ENCODE measurements at regions not wholly inside any gene's neighbourhood (a gene's known extent, or its start where the extent isn't known, plus 50 kb on each side); places are given as distances from the start of the nearest gene placed in this dataset.

DNA sequence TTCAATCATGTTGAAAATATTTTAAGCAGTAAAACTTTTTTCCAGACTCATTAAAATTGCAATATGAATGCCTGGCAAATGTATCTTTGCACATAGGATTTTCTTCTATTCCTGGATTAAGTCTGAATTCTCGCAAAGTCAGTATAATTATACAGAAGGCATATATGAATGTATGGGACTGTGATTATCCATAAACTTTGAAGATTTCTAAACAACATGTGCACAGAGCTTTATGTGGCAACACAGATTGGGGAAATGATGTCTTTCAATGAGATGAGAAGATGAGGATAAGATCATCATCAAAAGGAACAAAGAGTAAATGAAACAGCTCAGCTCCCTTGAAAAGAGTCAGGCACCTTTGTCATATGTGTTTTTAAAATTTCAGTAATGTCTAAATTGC, 635.3 kb downstream of the CDH11 start:
- Mint-ChIP-seq H3K27me3 (no peaks in the 10 kb centered on the region), H3K27ac (no peak overlapping the region), H3K9me3 (peaks cover 4 to 44% (median 25%) of the 10 kb centered on the region in 8 donors), H3K4me1 (no peaks in the 10 kb centered on the region), H3K4me3 (no peak overlapping the region), H3K36me3 (no peaks in the 10 kb centered on the region)
- no peaks in the 10 kb centered on the region for H3K27me3 ChIP-seq (ENCODE audit: insufficient read depth, low read length)
- intact Hi-C loops (cut with micrococcal nuclease), result no loop called here
- no peaks in the 10 kb centered on the region for H3K9me3 ChIP-seq (ENCODE audit: control insufficient read depth in 1 of 2, low read length in 2 of 2)
- POLR2A ChIA-PET (ENCODE audit: partially characterized antibody), result no interaction called here
- H3K4me3 ChIP-seq (ENCODE audit: low read length in 2 of 2), result no peak overlapping the region
- H3K27ac ChIP-seq (ENCODE audit: low read depth, low read length), result no peak overlapping the region
- H3K36me3 ChIP-seq (ENCODE audit: insufficient read depth, low read length), result no peaks in the 10 kb centered on the region
- no peaks in the 10 kb centered on the region for H3K4me1 ChIP-seq (ENCODE audit: insufficient read depth, low read length)
- DNase-seq, result no peak
- CTCF ChIA-PET (ENCODE audit: partially characterized antibody), result no interaction called here

DNA sequence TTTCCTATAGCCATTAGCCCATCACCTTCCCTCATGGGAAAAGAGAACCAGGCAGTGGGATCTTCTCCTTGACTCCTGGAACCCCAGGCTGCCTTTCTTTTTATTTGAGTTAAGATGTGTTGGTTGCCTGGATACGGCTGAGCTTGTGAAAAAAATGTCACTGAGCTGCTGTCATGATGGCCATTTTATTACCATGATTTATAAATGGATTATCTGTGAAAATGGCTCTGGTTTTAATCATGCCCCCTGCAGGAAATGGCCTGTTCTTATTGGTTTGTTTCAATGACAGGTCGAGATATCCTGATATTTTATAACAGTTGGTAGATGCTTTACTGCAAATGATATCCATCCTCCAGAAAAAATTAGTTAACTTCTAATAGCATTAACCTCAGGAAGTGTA, 640.4 kb downstream of the CDH11 start:
- intact Hi-C loops (cut with micrococcal nuclease), result no loop called here
- CTCF ChIA-PET (ENCODE audit: partially characterized antibody), result no interaction called here
- POLR2A ChIA-PET (ENCODE audit: partially characterized antibody), result no interaction called here
- DNase-seq, result no peak
- Mint-ChIP-seq H3K27ac (no peak overlapping the region), H3K9me3 (peaks cover 4 to 40% (median 13%) of the 10 kb centered on the region in 8 donors), H3K36me3 (no peaks in the 10 kb centered on the region), H3K4me1 (no peaks in the 10 kb centered on the region), H3K4me3 (no peak overlapping the region), H3K27me3 (no peaks in the 10 kb centered on the region)
- no peak overlapping the region for H3K4me3 ChIP-seq (ENCODE audit: low read length in 2 of 2)
- H3K36me3 ChIP-seq (ENCODE audit: insufficient read depth, low read length), result no peaks in the 10 kb centered on the region
- H3K27ac ChIP-seq (ENCODE audit: low read depth, low read length), result no peak overlapping the region
- no peaks in the 10 kb centered on the region for H3K4me1 ChIP-seq (ENCODE audit: insufficient read depth, low read length)
- H3K9me3 ChIP-seq (ENCODE audit: control insufficient read depth in 1 of 2, low read length in 2 of 2), result no peaks in the 10 kb centered on the region
- no peaks in the 10 kb centered on the region for H3K27me3 ChIP-seq (ENCODE audit: insufficient read depth, low read length)

DNA sequence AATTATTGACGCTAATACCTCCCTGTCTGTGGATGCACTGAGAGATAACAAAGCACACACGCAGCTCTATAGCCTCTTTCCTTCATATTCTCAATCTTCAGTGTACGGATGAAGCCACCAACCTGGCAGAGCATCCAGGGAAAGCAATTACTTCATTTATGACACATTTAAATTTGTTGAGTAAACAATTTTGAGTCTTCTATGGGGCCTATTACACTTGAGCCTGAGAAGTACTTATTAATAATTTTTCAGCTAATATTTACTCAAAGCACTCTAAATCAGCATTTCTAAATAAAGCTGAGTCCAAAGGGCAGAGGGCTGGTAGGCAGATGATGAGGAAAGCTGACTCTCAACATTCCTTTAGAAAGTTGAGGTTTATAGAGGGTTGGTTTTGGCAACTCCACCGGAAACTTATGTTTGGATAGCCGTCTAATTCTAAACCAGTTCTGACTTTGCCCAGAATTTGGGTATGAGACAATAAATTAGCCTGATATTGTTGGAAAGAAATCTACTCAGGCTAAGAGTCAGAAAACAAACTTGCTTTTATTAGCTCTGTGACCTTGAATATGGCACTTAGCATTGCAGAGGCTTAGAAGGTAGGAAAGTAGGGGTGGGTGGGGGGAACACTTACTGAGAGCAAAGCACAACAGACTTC, 643.5 kb downstream of the CDH11 start:
- peaks cover 4 to 37% (median 17%) of the 10 kb centered on the region in 8 donors for H3K9me3 Mint-ChIP-seq
- no peak overlapping the region for H3K4me3 ChIP-seq (ENCODE audit: low read length in 2 of 2)
- no peaks in the 10 kb centered on the region for H3K4me1 ChIP-seq (ENCODE audit: insufficient read depth, low read length)
- H3K36me3 Mint-ChIP-seq, result no peaks in the 10 kb centered on the region
- ChIA-PET CTCF (ENCODE audit: partially characterized antibody) (no interaction called here), POLR2A (ENCODE audit: partially characterized antibody) (no interaction called here)
- no peaks in the 10 kb centered on the region for H3K27me3 Mint-ChIP-seq
- H3K27ac ChIP-seq (ENCODE audit: low read depth, low read length), result no peak overlapping the region
- H3K9me3 ChIP-seq (ENCODE audit: control insufficient read depth in 1 of 2, low read length in 2 of 2), result no peaks in the 10 kb centered on the region
- H3K36me3 ChIP-seq (ENCODE audit: insufficient read depth, low read length), result no peaks in the 10 kb centered on the region
- no peak overlapping the region for H3K27ac Mint-ChIP-seq
- intact Hi-C loops (cut with micrococcal nuclease), result no loop called here
- H3K27me3 ChIP-seq (ENCODE audit: insufficient read depth, low read length), result no peaks in the 10 kb centered on the region
- no peaks in the 10 kb centered on the region for H3K4me1 Mint-ChIP-seq
- DNase-seq, result no peak
- H3K4me3 Mint-ChIP-seq, result no peak overlapping the region

DNA sequence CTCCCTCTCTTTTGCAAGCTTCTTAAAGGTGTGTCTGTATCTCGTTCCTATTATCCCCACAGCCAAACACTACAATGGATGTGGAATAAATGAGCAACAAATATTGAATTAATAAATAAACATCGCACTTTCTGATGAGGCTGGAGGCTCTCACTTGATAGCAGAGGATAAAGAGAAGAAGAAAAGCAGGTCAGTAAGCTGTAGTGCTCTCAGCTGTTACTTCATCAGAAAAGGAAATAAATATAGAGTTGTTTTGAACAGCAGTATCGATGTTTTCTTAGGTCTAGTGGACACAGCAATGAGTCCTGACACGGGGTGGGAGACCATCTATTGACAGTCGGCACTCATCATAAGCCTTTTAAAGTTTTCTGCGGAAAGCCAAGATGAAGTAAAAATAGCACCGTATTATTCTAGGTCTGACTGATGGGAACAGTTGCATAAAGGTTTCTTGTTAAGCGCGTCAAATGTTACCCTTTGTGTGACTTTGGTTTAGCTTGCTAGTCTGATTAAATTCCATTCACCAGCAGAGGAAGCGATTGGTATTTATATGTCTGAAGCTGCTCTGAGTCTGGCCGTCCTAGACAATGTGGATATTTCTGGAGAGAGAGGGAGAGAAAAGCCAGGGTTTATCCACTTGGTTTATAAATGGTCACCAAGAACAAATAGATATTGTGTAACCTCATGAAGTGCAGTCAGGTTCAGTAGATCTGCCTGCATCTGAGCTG, 646.1 kb downstream of the CDH11 start:
- CTCF ChIA-PET (ENCODE audit: partially characterized antibody), result no interaction called here
- H3K4me1 ChIP-seq (ENCODE audit: insufficient read depth, low read length), result no peaks in the 10 kb centered on the region
- intact Hi-C loops (cut with micrococcal nuclease), result no loop called here
- no peak overlapping the region for H3K27ac Mint-ChIP-seq
- H3K36me3 ChIP-seq (ENCODE audit: insufficient read depth, low read length), result no peaks in the 10 kb centered on the region
- no peaks in the 10 kb centered on the region for H3K36me3 Mint-ChIP-seq
- H3K27ac ChIP-seq (ENCODE audit: low read depth, low read length), result no peak overlapping the region
- no peaks in the 10 kb centered on the region for H3K27me3 Mint-ChIP-seq
- H3K4me3 Mint-ChIP-seq, result no peak overlapping the region
- no peaks in the 10 kb centered on the region for H3K27me3 ChIP-seq (ENCODE audit: insufficient read depth, low read length)
- no peaks in the 10 kb centered on the region for H3K4me1 Mint-ChIP-seq
- H3K9me3 Mint-ChIP-seq, result peaks cover 4 to 43% (median 19%) of the 10 kb centered on the region in 8 donors
- DNase-seq, result no peak
- POLR2A ChIA-PET (ENCODE audit: partially characterized antibody), result no interaction called here
- H3K4me3 ChIP-seq (ENCODE audit: low read length in 2 of 2), result no peak overlapping the region
- H3K9me3 ChIP-seq (ENCODE audit: control insufficient read depth in 1 of 2, low read length in 2 of 2), result no peaks in the 10 kb centered on the region

DNA sequence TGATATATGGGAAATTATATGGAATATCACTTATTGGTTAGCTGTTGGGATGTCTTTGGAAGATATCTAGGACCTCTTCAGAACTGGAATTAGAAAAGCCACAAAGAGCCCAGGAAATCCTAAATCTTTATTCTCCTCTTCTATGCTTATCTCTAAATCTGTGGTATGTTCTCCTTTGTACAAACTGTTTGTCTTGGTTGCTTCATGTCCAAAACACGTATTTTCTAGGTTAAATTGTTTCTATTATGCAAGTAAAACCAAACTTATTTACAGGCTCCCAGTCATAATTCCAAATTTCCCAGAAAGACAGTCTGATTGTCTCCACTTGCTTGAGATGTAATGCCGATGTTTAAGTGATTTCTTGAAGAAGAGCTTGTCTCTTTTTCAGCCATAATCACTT, 650.9 kb downstream of the CDH11 start:
- Mint-ChIP-seq H3K36me3 (no peaks in the 10 kb centered on the region), H3K27me3 (no peaks in the 10 kb centered on the region), H3K9me3 (peaks cover 0 to 35% (median 25%) of the 10 kb centered on the region in 8 donors), H3K4me3 (no peak overlapping the region), H3K27ac (no peak overlapping the region), H3K4me1 (no peaks in the 10 kb centered on the region)
- Histone ChIP-seq H3K36me3 (ENCODE audit: insufficient read depth, low read length) (no peaks in the 10 kb centered on the region), H3K9me3 (ENCODE audit: control insufficient read depth in 1 of 2, low read length in 2 of 2) (no peaks in the 10 kb centered on the region), H3K27me3 (ENCODE audit: insufficient read depth, low read length) (no peaks in the 10 kb centered on the region), H3K27ac (ENCODE audit: low read depth, low read length) (no peak overlapping the region), H3K4me3 (ENCODE audit: low read length in 2 of 2) (no peak overlapping the region), H3K4me1 (ENCODE audit: insufficient read depth, low read length) (no peaks in the 10 kb centered on the region)
- intact Hi-C loops (cut with micrococcal nuclease), result no loop called here
- DNase-seq, result no peak
- ChIA-PET CTCF (ENCODE audit: partially characterized antibody) (no interaction called here), POLR2A (ENCODE audit: partially characterized antibody) (no interaction called here)

DNA sequence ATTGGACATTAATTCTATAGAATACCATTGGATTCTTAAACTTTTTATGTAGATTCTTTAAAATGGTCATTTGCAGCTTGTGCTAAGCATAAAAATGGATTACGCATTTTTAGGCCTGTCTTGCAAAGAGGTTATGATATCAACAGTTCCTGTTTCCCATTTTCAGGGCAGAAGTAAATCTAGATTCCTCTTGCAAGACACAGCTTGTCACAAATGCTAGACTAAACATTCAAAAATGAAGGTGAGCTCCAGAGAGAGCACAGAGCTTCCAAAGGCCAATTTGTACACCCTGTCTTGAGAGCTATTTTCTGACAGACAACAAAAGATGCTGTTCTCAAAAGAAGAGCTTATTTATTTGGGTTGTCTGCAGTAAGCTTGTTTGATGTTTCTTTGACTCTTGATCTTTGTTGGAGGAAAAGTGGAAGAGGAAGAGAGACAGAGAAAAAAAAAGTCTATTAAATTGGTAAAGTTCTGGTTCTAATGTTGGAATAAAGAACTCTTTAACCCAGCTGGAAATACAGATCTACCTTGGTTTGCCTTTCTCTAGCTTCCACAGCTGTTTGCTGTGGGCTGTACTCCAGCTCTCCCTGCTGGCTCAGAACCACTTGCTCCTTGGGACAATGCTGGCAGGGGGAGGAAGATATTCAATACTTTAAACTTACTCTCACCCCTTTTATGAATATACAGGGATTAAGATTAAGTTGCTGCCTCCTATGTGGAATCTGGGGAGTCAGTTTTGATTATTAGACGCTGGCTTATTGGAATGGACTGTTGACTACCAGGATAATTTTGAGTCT, 651.8 kb downstream of the CDH11 start:
- H3K27me3 Mint-ChIP-seq, result no peaks in the 10 kb centered on the region

DNA sequence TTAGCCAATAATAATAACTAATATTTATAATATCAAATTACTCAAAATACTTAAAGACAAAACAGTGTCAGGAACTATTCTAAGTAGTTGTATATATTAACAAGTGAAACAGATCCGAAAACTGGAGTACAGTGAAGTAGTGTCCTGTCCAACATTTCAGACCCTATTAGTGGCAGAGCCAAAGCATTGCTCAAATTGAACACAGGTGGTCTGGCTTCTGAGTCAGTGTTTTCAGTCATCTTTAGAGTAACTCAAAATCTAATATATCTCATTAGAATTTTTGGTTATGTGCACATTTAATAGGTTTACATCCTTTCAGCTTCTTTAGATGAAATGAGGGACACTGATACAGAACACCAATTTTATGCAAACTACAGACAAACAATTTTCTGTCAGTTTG, 652.5 kb downstream of the CDH11 start:
- no peak overlapping the region for H3K4me3 ChIP-seq (ENCODE audit: low read length in 2 of 2)
- DNase-seq, result no peak
- peaks cover 0 to 42% (median 29%) of the 10 kb centered on the region in 8 donors for H3K9me3 Mint-ChIP-seq
- no peak overlapping the region for H3K27ac Mint-ChIP-seq
- POLR2A ChIA-PET (ENCODE audit: partially characterized antibody), result no interaction called here
- H3K27me3 Mint-ChIP-seq, result no peaks in the 10 kb centered on the region
- no peak overlapping the region for H3K4me3 Mint-ChIP-seq
- no peaks in the 10 kb centered on the region for H3K9me3 ChIP-seq (ENCODE audit: control insufficient read depth in 1 of 2, low read length in 2 of 2)
- no peak overlapping the region for H3K27ac ChIP-seq (ENCODE audit: low read depth, low read length)
- intact Hi-C loops (cut with micrococcal nuclease), result no loop called here
- no peaks in the 10 kb centered on the region for H3K4me1 Mint-ChIP-seq
- CTCF ChIA-PET (ENCODE audit: partially characterized antibody), result no interaction called here
- H3K36me3 Mint-ChIP-seq, result no peaks in the 10 kb centered on the region
- H3K27me3 ChIP-seq (ENCODE audit: insufficient read depth, low read length), result no peaks in the 10 kb centered on the region
- no peaks in the 10 kb centered on the region for H3K4me1 ChIP-seq (ENCODE audit: insufficient read depth, low read length)
- H3K36me3 ChIP-seq (ENCODE audit: insufficient read depth, low read length), result no peaks in the 10 kb centered on the region

More for the DNA sequence above, 651.8 kb downstream of the CDH11 start:
- H3K4me1 ChIP-seq (ENCODE audit: insufficient read depth, low read length), result no peaks in the 10 kb centered on the region
- no peak overlapping the region for H3K4me3 ChIP-seq (ENCODE audit: low read length in 2 of 2)
- intact Hi-C loops (cut with micrococcal nuclease), result no loop called here
- no peaks in the 10 kb centered on the region for H3K36me3 Mint-ChIP-seq
- ChIA-PET CTCF (ENCODE audit: partially characterized antibody) (no interaction called here), POLR2A (ENCODE audit: partially characterized antibody) (no interaction called here)
- H3K27ac Mint-ChIP-seq, result no peak overlapping the region
- H3K4me1 Mint-ChIP-seq, result no peaks in the 10 kb centered on the region
- no peaks in the 10 kb centered on the region for H3K36me3 ChIP-seq (ENCODE audit: insufficient read depth, low read length)
- no peak for DNase-seq
- no peaks in the 10 kb centered on the region for H3K27me3 ChIP-seq (ENCODE audit: insufficient read depth, low read length)
- no peaks in the 10 kb centered on the region for H3K9me3 ChIP-seq (ENCODE audit: control insufficient read depth in 1 of 2, low read length in 2 of 2)
- H3K9me3 Mint-ChIP-seq, result peaks cover 0 to 39% (median 26%) of the 10 kb centered on the region in 8 donors
- no peak overlapping the region for H3K27ac ChIP-seq (ENCODE audit: low read depth, low read length)
- H3K4me3 Mint-ChIP-seq, result no peak overlapping the region
